CD4-positive, alpha-beta T cell (primary cell): ENCODE measurements at regions not wholly inside any gene's neighbourhood (a gene's known extent, or its start where the extent isn't known, plus 50 kb on each side); places are given as distances from the start of the nearest gene placed in this dataset.

ENCODE experiments used
- ATAC-seq: fragments of 200-7000 bp; cut with Tn5 transposase; one replicate; pipeline ENCODE4 v1.10.0; 2022; ENCODE audit warnings: mild to moderate bottlenecking; ENCODE audit not compliant: poor library complexity
- CTCF ChIA-PET: fragments of 350-600 bp; sonication (Branson Sonifier 250); formaldehyde crosslinking; loops from one replicate; lab custom pipeline; 2021; ENCODE audit warnings: antibody characterized with exemption, inconsistent platforms; lab: Charles Lee
- POLR2A ChIA-PET: fragments of 350-600 bp; sonication (Branson Sonifier 250); formaldehyde crosslinking; loops from one replicate; lab custom pipeline; 2021; ENCODE audit warnings: antibody characterized with exemption, inconsistent platforms; lab: Charles Lee
- DNase-seq, 14 experiments: peaks; one replicate each; pipeline ENCODE4 v3.0.0-alpha.2; 2013 to 2020; ENCODE audit warnings: mixed read lengths in 2 of 14
- H3K27ac ChIP-seq, 2 donors: one replicate each; pipeline versions ENCODE4 v1.5.1 to v1.7.0; 2013; ENCODE audit warnings: low read length in 2 of 2, low read depth in 1 of 2, mild to moderate bottlenecking in 1 of 2
- H3K27me3 ChIP-seq, 2 experiments: 1 replicate in 1 of 2; 2 replicates in 1 of 2; pipeline versions ENCODE4 v1.6.1 to v1.7.0; 2013; ENCODE audit warnings: low read length in 2 of 2, control low read depth in 1 of 2, mild to moderate bottlenecking in 1 of 2, moderate library complexity in 1 of 2; ENCODE audit not compliant: insufficient read depth in 2 of 2, control insufficient read depth in 1 of 2
- H3K36me3 ChIP-seq: one replicate; pipeline ENCODE4 v1.6.1; 2013; ENCODE audit warnings: low read length, control low read depth; ENCODE audit not compliant: insufficient read depth
- H3K4me1 ChIP-seq: one replicate; pipeline ENCODE4 v1.6.1; 2013; ENCODE audit warnings: low read length, control low read depth; ENCODE audit not compliant: insufficient read depth
- H3K4me3 ChIP-seq: one replicate; pipeline ENCODE4 v1.5.1; 2013; ENCODE audit warnings: mild to moderate bottlenecking, low read length, moderate library complexity
- H3K9me3 ChIP-seq, 2 experiments: 1 replicate in 1 of 2; 2 replicates in 1 of 2; pipeline versions ENCODE4 v1.6.1 to v1.7.0; 2013; ENCODE audit warnings: low read length in 2 of 2, mild to moderate bottlenecking in 2 of 2, control low read depth in 1 of 2, moderate library complexity in 1 of 2; ENCODE audit not compliant: control insufficient read depth in 1 of 2, insufficient read depth in 1 of 2
- H3K27ac Mint-ChIP-seq: one replicate; pipeline ENCODE4 v1.8.0; 2020; ENCODE audit warnings: mixed read lengths
- H3K27me3 Mint-ChIP-seq: one replicate; pipeline ENCODE4 v1.8.0; 2021; ENCODE audit warnings: mixed read lengths
- H3K36me3 Mint-ChIP-seq: one replicate; pipeline ENCODE4 v1.8.0; 2021; ENCODE audit warnings: low read depth, mixed read lengths
- H3K4me1 Mint-ChIP-seq: one replicate; pipeline ENCODE4 v1.8.0; 2021; ENCODE audit warnings: low read depth, mixed read lengths
- H3K4me3 Mint-ChIP-seq: one replicate; pipeline ENCODE4 v1.8.0; 2020; ENCODE audit warnings: mild to moderate bottlenecking, mixed read lengths
- H3K9me3 Mint-ChIP-seq: one replicate; pipeline ENCODE4 v1.8.0; 2020; ENCODE audit warnings: mixed read lengths
- intact Hi-C, 2 experiments: fragments of 100-400 bp; cut with DNase I in 1 of 2; cut with micrococcal nuclease in 1 of 2; formaldehyde crosslinking; loops; one replicate each; pipeline versions ENCODE4 v1.15.1 to v1.9.0; 2023 to 2025; cut with DNase I, micrococcal nuclease
- TF ChIP-seq, protein P1 (sequence below): fragments of 200-600 bp; IDR thresholded peaks from one replicate; pipeline ENCODE4 v1.8.0; 2022; ENCODE audit warnings: antibody characterized with exemption, mild to moderate bottlenecking

DNA sequence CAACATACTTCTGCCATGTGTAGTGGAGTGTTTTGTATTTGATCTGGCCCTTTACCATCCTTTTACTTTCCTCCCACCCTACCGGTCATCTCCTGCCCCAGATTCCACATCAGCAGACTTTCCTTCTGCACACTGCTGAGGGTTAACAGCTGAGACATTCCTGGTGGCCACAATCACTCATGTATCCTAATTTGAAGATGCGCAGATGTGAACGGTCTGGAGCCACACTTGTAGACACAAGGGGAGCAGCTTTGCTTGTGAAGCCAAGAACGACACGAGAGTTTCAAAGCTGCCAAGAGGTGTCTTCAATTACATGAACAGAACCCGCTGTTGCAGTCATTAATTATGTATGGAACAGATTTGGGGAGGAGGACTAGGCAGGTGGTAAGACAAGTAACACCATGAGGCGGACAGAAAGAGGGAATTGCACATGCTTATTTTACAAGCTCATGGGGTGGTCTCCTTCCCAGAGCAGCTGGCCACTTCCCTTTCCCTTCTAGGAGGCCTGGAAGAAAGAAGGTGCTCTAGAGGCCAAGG, 260.7 kb upstream of the KLHL29 start:
- ChIA-PET CTCF (no interaction called here), POLR2A (no interaction called here)
- Mint-ChIP-seq H3K36me3 (no peaks in the 10 kb centered on the region), H3K27ac (no peak overlapping the region), H3K4me3 (no peak overlapping the region), H3K27me3 (peaks cover 23% of the 10 kb centered on the region), H3K4me1 (no peaks in the 10 kb centered on the region), H3K9me3 (no peaks in the 10 kb centered on the region)
- peaks cover 0 to 4% of the 10 kb centered on the region in 2 experiments for H3K9me3 ChIP-seq
- no peaks in the 10 kb centered on the region for H3K27me3 ChIP-seq
- H3K36me3 ChIP-seq = no peaks in the 10 kb centered on the region
- DNase-seq = no peak
- ATAC-seq = no peak
- H3K4me3 ChIP-seq = no peak overlapping the region
- H3K4me1 ChIP-seq = no peaks in the 10 kb centered on the region
- intact Hi-C loops = no loop called here
- TF ChIP-seq, protein P1, sequence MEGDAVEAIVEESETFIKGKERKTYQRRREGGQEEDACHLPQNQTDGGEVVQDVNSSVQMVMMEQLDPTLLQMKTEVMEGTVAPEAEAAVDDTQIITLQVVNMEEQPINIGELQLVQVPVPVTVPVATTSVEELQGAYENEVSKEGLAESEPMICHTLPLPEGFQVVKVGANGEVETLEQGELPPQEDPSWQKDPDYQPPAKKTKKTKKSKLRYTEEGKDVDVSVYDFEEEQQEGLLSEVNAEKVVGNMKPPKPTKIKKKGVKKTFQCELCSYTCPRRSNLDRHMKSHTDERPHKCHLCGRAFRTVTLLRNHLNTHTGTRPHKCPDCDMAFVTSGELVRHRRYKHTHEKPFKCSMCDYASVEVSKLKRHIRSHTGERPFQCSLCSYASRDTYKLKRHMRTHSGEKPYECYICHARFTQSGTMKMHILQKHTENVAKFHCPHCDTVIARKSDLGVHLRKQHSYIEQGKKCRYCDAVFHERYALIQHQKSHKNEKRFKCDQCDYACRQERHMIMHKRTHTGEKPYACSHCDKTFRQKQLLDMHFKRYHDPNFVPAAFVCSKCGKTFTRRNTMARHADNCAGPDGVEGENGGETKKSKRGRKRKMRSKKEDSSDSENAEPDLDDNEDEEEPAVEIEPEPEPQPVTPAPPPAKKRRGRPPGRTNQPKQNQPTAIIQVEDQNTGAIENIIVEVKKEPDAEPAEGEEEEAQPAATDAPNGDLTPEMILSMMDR = no peak
- H3K27ac ChIP-seq = no peak overlapping the region

DNA sequence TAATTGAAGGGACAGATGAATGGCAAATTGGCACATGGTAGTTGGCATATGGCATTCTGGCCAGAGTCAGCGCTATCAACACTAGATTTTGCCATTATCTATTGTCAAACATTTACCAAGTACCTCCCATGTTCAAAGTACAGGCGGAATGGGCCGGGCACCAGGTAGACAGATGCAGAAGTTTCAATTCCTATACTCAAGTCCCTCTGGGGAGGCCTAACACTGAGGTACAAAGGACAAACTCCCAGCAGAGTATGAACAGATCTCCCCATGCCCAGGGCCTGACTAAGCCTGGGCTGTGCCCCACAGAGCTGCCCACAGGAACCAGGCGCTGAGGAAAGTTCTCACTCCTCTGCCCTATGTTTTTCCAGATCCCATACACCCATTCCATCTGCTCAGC, 257.5 kb upstream of the KLHL29 start:
- intact Hi-C loops = no loop called here
- ChIA-PET POLR2A (no interaction called here), CTCF (no interaction called here)
- Mint-ChIP-seq H3K4me3 (no peak overlapping the region), H3K27ac (no peak overlapping the region), H3K36me3 (no peaks in the 10 kb centered on the region), H3K4me1 (no peaks in the 10 kb centered on the region), H3K9me3 (no peaks in the 10 kb centered on the region), H3K27me3 (peaks cover 32% of the 10 kb centered on the region)
- Histone ChIP-seq H3K4me1 (no peaks in the 10 kb centered on the region), H3K36me3 (no peaks in the 10 kb centered on the region), H3K9me3 (peaks cover 0 to 5% of the 10 kb centered on the region in 2 experiments), H3K27ac (no peak overlapping the region), H3K4me3 (no peak overlapping the region), H3K27me3 (no peaks in the 10 kb centered on the region)
- TF ChIP-seq, protein P1 = no peak
- DNase-seq (no peak), ATAC-seq (no peak)

DNA sequence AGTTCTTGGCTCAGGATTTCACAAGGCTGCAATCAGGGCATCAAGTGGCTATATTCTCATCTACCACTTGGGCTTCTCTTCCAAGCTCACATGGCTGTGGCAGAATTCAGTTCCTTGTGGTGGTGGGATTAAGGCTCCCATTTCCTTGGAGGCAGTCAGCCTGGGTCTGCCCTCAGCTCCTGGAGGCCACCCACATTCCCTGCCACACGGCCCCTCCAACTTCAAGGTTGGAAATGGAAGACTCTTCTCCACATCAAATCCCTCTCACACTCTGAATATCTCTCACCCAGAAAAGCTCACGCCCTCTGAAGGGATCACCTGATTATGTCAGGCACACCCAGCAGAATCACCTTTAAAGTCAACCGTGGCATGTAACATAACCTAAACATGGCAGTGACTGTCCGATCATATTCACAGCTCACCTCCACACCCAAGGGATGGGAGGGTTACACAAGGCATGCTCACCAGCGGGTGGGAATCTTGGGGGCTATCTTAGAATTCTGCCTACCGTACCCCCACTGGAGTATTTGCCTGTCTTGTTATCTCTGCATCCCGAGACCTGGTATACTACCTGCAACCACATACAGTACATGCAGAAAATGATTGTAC, 256.2 kb upstream of the KLHL29 start:
- H3K27ac ChIP-seq = no peak overlapping the region
- POLR2A ChIA-PET = no interaction called here
- H3K36me3 ChIP-seq = no peaks in the 10 kb centered on the region
- intact Hi-C loops = no loop called here
- no peaks in the 10 kb centered on the region for H3K4me1 ChIP-seq
- CTCF ChIA-PET = no interaction called here
- Mint-ChIP-seq H3K4me1 (no peaks in the 10 kb centered on the region), H3K9me3 (no peaks in the 10 kb centered on the region), H3K27me3 (peaks cover 38% of the 10 kb centered on the region), H3K27ac (no peak overlapping the region), H3K36me3 (no peaks in the 10 kb centered on the region), H3K4me3 (no peak overlapping the region)
- H3K4me3 ChIP-seq = no peak overlapping the region
- DNase-seq (no peak), ATAC-seq (no peak)
- H3K9me3 ChIP-seq = peaks cover 0 to 5% of the 10 kb centered on the region in 2 experiments
- peaks cover 0 to 3% of the 10 kb centered on the region in 2 experiments for H3K27me3 ChIP-seq
- TF ChIP-seq, protein P1 = no peak
